HepG2 (cell line): ENCODE measurements at regions not wholly inside any gene's neighbourhood (a gene's known extent, or its start where the extent isn't known, plus 50 kb on each side); places are given as distances from the start of the nearest gene placed in this dataset.

Source experiments
- ATAC-seq: fragments of 200-7000 bp; cut with Tn5 transposase; 3 replicates; pipeline ENCODE4 v1.9.1; 2020; ENCODE audit warnings: mild to moderate bottlenecking, moderate library complexity
- BruUV-seq: library from RNA; stranded (reverse); fragments of 400-500 nt; replicated peaks from 2 replicates; lab custom pipeline; 2021; lab: Mats Ljungman, UMichigan
- CTCF ChIA-PET: fragments of 300-600 bp; formaldehyde crosslinking; extraction: SDS; loops from one replicate; lab custom pipeline; 2021; ENCODE audit warnings: low total read pairs, inconsistent platforms, low intra/inter-chr PET ratio; lab: Yijun Ruan, JAX
- POLR2A ChIA-PET: fragments of 350-600 bp; sonication (Branson Sonifier 250); formaldehyde crosslinking; loops from one replicate; lab custom pipeline; 2020; ENCODE audit warnings: antibody characterized with exemption, inconsistent platforms; lab: Yijun Ruan, JAX
- DNase-seq: peaks from one replicate; pipeline ENCODE4 v3.0.0-alpha.2; 2015; ENCODE audit warnings: low spot score
- FAIRE-seq: peaks from 3 replicates; lab custom pipeline; 2011; peaks lifted over from hg19 to GRCh38; lab: Jason Lieb, UNC
- H2AFZ ChIP-seq: one replicate; pipeline ENCODE4 v1.6.1; 2011; ENCODE audit warnings: low read length, inconsistent platforms
- H3K27ac ChIP-seq: fragments of 300-600 bp; 3 replicates; pipeline ENCODE4 v1.8.0; 2011; ENCODE audit warnings: mixed run types, mild to moderate bottlenecking, mixed read lengths, low read length, inconsistent platforms; ENCODE audit not compliant: insufficient read depth; ENCODE audit errors: extremely low read length
- H3K27me3 ChIP-seq, 2 experiments: fragments of 200-600 bp in 1 of 2; 2 replicates in 1 of 2; 3 replicates in 1 of 2; pipeline versions ENCODE4 v1.6.0 to v1.8.0; 2011; ENCODE audit warnings: low read length in 2 of 2, mild to moderate bottlenecking in 2 of 2, moderate library complexity in 2 of 2, inconsistent platforms in 1 of 2; ENCODE audit not compliant: insufficient read depth in 2 of 2, control insufficient read depth in 1 of 2
- H3K36me3 ChIP-seq, 2 experiments: fragments of 200-600 bp in 1 of 2; replicated peaks in 1 of 2; 2 replicates in 1 of 2; 3 replicates in 1 of 2; pipeline versions ENCODE4 v1.5.1 to v1.8.0; 2011; ENCODE audit warnings: low read length in 2 of 2, inconsistent platforms in 1 of 2; ENCODE audit not compliant: insufficient read depth in 2 of 2, control insufficient read depth in 1 of 2
- H3K4me1 ChIP-seq: 2 replicates; pipeline ENCODE4 v1.5.1; 2012; ENCODE audit warnings: low read length, inconsistent platforms; ENCODE audit not compliant: insufficient read depth
- H3K4me2 ChIP-seq: 2 replicates; pipeline ENCODE4 v1.6.0; 2011; ENCODE audit warnings: low read depth, low read length, inconsistent platforms
- H3K4me3 ChIP-seq, 3 experiments: fragments of 200-600 bp in 1 of 3; sonication (generic), shearing (Covaris generic) in 1 of 3; replicated peaks in 1 of 3; 2 replicates each; pipeline ENCODE4 v1.5.1; 2011 to 2016; ENCODE audit warnings: low read length in 3 of 3, inconsistent platforms in 2 of 3, low read depth in 2 of 3, mild to moderate bottlenecking in 2 of 3, control low read depth in 1 of 3, mixed read lengths in 1 of 3; ENCODE audit not compliant: insufficient read depth in 1 of 3
- H3K79me2 ChIP-seq: one replicate; pipeline ENCODE4 v1.6.1; 2011; ENCODE audit warnings: low read length, inconsistent platforms; ENCODE audit not compliant: insufficient read depth
- H3K9ac ChIP-seq: 2 replicates; pipeline ENCODE4 v1.6.0; 2011; ENCODE audit warnings: mild to moderate bottlenecking, low read depth, low read length, inconsistent platforms; ENCODE audit not compliant: insufficient read depth
- H3K9me3 ChIP-seq: 2 replicates; pipeline ENCODE4 v1.5.1; 2012; ENCODE audit warnings: mild to moderate bottlenecking, low read length
- H4K20me1 ChIP-seq: 2 replicates; pipeline ENCODE4 v1.6.0; 2011; ENCODE audit warnings: inconsistent platforms, mild to moderate bottlenecking, low read length, moderate library complexity; ENCODE audit not compliant: insufficient read depth
- CBX5 ChIP-seq: sonication (generic); formaldehyde crosslinking; IDR thresholded peaks from 2 replicates; pipeline ENCODE4 v1.4.0; 2020; ENCODE audit warnings: missing genetic modification reagents, borderline replicate concordance
- DR1 ChIP-seq: sonication (generic); formaldehyde crosslinking; IDR thresholded peaks from 2 replicates; pipeline ENCODE4 v1.8.0; 2021; ENCODE audit warnings: mild to moderate bottlenecking, missing genetic modification reagents, inconsistent platforms
- NFE2L2 ChIP-seq: fragments of 150-350 bp; IDR thresholded peaks from 2 replicates; pipeline ENCODE4 v1.6.1; 2014; ENCODE audit warnings: low read length
- STAG1 ChIP-seq: sonication (generic); formaldehyde crosslinking; IDR thresholded peaks from 2 replicates; pipeline ENCODE4 v1.4.0; 2020; ENCODE audit warnings: missing genetic modification reagents
- ZNF350 ChIP-seq: sonication (generic); formaldehyde crosslinking; IDR thresholded peaks from 2 replicates; pipeline ENCODE4 v1.4.0; 2020; ENCODE audit warnings: mild to moderate bottlenecking, low read depth, missing genetic modification reagents, borderline replicate concordance
- ZNF577 ChIP-seq: sonication (generic); formaldehyde crosslinking; IDR thresholded peaks from 2 replicates; pipeline ENCODE4 v1.4.0; 2020; ENCODE audit warnings: mild to moderate bottlenecking, low read depth, missing genetic modification reagents, borderline replicate concordance
- ZNF776 ChIP-seq: sonication (generic); formaldehyde crosslinking; IDR thresholded peaks from 2 replicates; pipeline ENCODE4 v1.4.0; 2020; ENCODE audit warnings: mild to moderate bottlenecking, missing genetic modification reagents
- in situ Hi-C: cut with HindIII; loops from 2 replicates; pipeline ENCODE4 v1.10.0; 2017; ENCODE audit warnings: low pct_unique_long_range_greater_than_20kb; ENCODE audit not compliant: extremely low pct_ligation_motif_present
- intact Hi-C: fragments of 100-400 bp; cut with micrococcal nuclease; formaldehyde crosslinking; loops from one replicate; pipeline ENCODE4 v1.10.0; 2022; ENCODE audit not compliant: unreplicated experiment
- TF ChIP-seq, protein P1 (sequence below): fragments of 450-650 bp; IDR thresholded peaks from 2 replicates; pipeline ENCODE4 v1.6.1; 2016
- TF ChIP-seq, protein P2 (sequence below): sonication (generic); formaldehyde crosslinking; IDR thresholded peaks from 2 replicates; pipeline ENCODE4 v1.9.0; 2021; ENCODE audit warnings: missing genetic modification reagents, mild to moderate bottlenecking, borderline replicate concordance
- TF ChIP-seq, protein P3 (sequence below): fragments of 450-650 bp; IDR thresholded peaks from 2 replicates; pipeline ENCODE4 v1.6.1; 2017; ENCODE audit warnings: mild to moderate bottlenecking
- TF ChIP-seq, protein P4 (sequence below): sonication (generic); formaldehyde crosslinking; IDR thresholded peaks from 2 replicates; pipeline ENCODE4 v1.4.0; 2020; ENCODE audit warnings: mild to moderate bottlenecking, low read depth, missing genetic modification reagents

DNA sequence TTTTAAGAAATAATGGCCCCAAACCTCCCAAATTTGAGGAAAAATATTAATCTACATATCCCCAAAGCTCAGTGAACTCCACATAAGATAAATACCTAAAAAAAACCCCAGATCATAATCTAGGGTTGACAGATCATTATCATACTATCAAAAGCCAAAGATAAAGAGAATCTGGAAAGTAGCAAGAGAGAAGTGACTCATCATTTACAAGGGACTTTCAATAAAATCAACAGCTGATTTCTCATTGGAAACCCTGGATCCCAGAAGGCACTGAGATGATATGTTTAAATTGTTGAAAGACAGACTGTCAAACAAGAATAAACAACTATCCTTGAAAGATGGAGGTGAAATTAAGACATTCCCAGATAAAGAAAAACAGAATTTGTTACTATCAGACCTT, 199.3 kb downstream of the KCNRG start:
- intact Hi-C loops, result no loop called here
- FAIRE-seq, result no peak
- peaks cover 19% of the 10 kb centered on the region for H3K4me1 ChIP-seq

DNA sequence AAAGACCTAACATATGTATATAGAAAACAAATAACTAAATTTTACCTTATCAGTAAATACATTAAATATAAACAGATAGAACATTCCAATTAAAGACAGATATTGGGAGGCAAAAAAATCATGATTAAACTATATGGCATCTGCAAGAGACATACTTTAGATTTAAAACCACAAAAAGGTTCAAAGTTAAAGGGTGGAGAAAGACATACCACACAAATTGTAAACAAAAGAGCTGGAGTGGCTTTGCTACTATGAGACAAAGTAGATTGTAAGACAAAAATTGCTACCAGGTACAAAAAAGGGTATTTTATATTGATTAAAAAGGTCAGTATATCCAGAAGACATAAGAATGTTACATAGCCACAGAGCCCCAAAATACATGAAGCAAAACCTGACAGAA, 200.2 kb downstream of the KCNRG start:
- H2AFZ ChIP-seq, result no peak overlapping the region
- H3K36me3 ChIP-seq, result peaks cover 2 to 4% of the 10 kb centered on the region in 2 experiments; a peak in 2 of 5 replicates
- in situ Hi-C loops, result no loop called here
- DNase-seq (peak; percentile 27), ATAC-seq (no peak), FAIRE-seq (no peak)
- ChIA-PET CTCF (no interaction called here), POLR2A (no interaction called here)
- H3K9ac ChIP-seq, result no peak overlapping the region
- H3K4me2 ChIP-seq, result no peak overlapping the region
- no TSS peak for BruUV-seq
- no peak overlapping the region for H3K4me3 ChIP-seq
- no peaks in the 10 kb centered on the region for H4K20me1 ChIP-seq
- H3K4me1 ChIP-seq, result peaks cover 19% of the 10 kb centered on the region
- no peak overlapping the region for H3K27ac ChIP-seq
- H3K9me3 ChIP-seq, result peaks cover 19% of the 10 kb centered on the region
- H3K27me3 ChIP-seq, result no peaks in the 10 kb centered on the region
- H3K79me2 ChIP-seq, result peaks cover 24% of the 10 kb centered on the region
- intact Hi-C loops, result no loop called here
- no peak for TF ChIP-seq STAG1 (CRISPR knock-in tag)
- TF ChIP-seq CBX5 (CRISPR knock-in tag), result no peak
- no peak for TF ChIP-seq ZNF776 (CRISPR knock-in tag)
- TF ChIP-seq, protein P1, sequence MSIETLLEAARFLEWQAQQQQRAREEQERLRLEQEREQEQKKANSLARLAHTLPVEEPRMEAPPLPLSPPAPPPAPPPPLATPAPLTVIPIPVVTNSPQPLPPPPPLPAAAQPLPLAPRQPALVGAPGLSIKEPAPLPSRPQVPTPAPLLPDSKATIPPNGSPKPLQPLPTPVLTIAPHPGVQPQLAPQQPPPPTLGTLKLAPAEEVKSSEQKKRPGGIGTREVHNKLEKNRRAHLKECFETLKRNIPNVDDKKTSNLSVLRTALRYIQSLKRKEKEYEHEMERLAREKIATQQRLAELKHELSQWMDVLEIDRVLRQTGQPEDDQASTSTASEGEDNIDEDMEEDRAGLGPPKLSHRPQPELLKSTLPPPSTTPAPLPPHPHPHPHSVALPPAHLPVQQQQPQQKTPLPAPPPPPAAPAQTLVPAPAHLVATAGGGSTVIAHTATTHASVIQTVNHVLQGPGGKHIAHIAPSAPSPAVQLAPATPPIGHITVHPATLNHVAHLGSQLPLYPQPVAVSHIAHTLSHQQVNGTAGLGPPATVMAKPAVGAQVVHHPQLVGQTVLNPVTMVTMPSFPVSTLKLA, result no peak
- TF ChIP-seq ZNF577 (CRISPR knock-in tag), result no peak
- TF ChIP-seq, protein P2, sequence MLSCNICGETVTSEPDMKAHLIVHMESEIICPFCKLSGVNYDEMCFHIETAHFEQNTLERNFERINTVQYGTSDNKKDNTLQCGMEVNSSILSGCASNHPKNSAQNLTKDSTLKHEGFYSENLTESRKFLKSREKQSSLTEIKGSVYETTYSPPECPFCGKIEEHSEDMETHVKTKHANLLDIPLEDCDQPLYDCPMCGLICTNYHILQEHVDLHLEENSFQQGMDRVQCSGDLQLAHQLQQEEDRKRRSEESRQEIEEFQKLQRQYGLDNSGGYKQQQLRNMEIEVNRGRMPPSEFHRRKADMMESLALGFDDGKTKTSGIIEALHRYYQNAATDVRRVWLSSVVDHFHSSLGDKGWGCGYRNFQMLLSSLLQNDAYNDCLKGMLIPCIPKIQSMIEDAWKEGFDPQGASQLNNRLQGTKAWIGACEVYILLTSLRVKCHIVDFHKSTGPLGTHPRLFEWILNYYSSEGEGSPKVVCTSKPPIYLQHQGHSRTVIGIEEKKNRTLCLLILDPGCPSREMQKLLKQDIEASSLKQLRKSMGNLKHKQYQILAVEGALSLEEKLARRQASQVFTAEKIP (CRISPR knock-in tag), result no peak
- no peak for TF ChIP-seq ZNF350 (CRISPR knock-in tag)
- TF ChIP-seq, protein P3, sequence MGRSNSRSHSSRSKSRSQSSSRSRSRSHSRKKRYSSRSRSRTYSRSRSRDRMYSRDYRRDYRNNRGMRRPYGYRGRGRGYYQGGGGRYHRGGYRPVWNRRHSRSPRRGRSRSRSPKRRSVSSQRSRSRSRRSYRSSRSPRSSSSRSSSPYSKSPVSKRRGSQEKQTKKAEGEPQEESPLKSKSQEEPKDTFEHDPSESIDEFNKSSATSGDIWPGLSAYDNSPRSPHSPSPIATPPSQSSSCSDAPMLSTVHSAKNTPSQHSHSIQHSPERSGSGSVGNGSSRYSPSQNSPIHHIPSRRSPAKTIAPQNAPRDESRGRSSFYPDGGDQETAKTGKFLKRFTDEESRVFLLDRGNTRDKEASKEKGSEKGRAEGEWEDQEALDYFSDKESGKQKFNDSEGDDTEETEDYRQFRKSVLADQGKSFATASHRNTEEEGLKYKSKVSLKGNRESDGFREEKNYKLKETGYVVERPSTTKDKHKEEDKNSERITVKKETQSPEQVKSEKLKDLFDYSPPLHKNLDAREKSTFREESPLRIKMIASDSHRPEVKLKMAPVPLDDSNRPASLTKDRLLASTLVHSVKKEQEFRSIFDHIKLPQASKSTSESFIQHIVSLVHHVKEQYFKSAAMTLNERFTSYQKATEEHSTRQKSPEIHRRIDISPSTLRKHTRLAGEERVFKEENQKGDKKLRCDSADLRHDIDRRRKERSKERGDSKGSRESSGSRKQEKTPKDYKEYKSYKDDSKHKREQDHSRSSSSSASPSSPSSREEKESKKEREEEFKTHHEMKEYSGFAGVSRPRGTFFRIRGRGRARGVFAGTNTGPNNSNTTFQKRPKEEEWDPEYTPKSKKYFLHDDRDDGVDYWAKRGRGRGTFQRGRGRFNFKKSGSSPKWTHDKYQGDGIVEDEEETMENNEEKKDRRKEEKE, result no peak

More for the DNA sequence above, 199.3 kb downstream of the KCNRG start:
- no peaks in the 10 kb centered on the region for H3K27me3 ChIP-seq
- TF ChIP-seq, protein P4, sequence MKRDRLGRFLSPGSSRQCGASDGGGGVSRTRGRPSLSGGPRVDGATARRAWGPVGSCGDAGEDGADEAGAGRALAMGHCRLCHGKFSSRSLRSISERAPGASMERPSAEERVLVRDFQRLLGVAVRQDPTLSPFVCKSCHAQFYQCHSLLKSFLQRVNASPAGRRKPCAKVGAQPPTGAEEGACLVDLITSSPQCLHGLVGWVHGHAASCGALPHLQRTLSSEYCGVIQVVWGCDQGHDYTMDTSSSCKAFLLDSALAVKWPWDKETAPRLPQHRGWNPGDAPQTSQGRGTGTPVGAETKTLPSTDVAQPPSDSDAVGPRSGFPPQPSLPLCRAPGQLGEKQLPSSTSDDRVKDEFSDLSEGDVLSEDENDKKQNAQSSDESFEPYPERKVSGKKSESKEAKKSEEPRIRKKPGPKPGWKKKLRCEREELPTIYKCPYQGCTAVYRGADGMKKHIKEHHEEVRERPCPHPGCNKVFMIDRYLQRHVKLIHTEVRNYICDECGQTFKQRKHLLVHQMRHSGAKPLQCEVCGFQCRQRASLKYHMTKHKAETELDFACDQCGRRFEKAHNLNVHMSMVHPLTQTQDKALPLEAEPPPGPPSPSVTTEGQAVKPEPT (CRISPR knock-in tag), result no peak
- TF ChIP-seq DR1 (no peak), NFE2L2 (0 out of 2 replicates have a peak, but pooled peaks have one; percentile 17)
- peaks cover 2 to 4% of the 10 kb centered on the region in 2 experiments; a peak in 2 of 5 replicates for H3K36me3 ChIP-seq
- H3K4me3 ChIP-seq, result no peak overlapping the region
- no peaks in the 10 kb centered on the region for H4K20me1 ChIP-seq
- no peak overlapping the region for H3K9ac ChIP-seq
- DNase-seq (no peak), ATAC-seq (no peak)
- CTCF ChIA-PET, result no interaction called here
- H3K4me2 ChIP-seq, result no peak overlapping the region
- H3K27ac ChIP-seq, result no peak overlapping the region
- H3K79me2 ChIP-seq, result peaks cover 25% of the 10 kb centered on the region
- H3K9me3 ChIP-seq, result peaks cover 19% of the 10 kb centered on the region
- no peak overlapping the region for H2AFZ ChIP-seq
- POLR2A ChIA-PET, result no interaction called here
- no TSS peak for BruUV-seq
- in situ Hi-C loops, result no loop called here
